GM12864 (cell line): ENCODE measurements at regions not wholly inside any gene's neighbourhood (a gene's known extent, or its start where the extent isn't known, plus 50 kb on each side); places are given as distances from the start of the nearest gene placed in this dataset.

Experiments used
- DNase-seq: peaks from one replicate; pipeline ENCODE4 v3.0.0-alpha.2; 2011; ENCODE audit warnings: low read depth
- H3K4me3 ChIP-seq: 2 replicates; pipeline ENCODE4 v1.5.1; 2011; ENCODE audit warnings: mild to moderate bottlenecking, low read depth, low read length, control low read depth
- TF ChIP-seq, protein P1 (sequence below): IDR thresholded peaks from 2 replicates; pipeline ENCODE4 v1.5.1; 2011; ENCODE audit warnings: low read depth, mild to moderate bottlenecking, moderate library complexity, low read length, control low read depth, inconsistent platforms; ENCODE audit errors: missing control alignments

DNA sequence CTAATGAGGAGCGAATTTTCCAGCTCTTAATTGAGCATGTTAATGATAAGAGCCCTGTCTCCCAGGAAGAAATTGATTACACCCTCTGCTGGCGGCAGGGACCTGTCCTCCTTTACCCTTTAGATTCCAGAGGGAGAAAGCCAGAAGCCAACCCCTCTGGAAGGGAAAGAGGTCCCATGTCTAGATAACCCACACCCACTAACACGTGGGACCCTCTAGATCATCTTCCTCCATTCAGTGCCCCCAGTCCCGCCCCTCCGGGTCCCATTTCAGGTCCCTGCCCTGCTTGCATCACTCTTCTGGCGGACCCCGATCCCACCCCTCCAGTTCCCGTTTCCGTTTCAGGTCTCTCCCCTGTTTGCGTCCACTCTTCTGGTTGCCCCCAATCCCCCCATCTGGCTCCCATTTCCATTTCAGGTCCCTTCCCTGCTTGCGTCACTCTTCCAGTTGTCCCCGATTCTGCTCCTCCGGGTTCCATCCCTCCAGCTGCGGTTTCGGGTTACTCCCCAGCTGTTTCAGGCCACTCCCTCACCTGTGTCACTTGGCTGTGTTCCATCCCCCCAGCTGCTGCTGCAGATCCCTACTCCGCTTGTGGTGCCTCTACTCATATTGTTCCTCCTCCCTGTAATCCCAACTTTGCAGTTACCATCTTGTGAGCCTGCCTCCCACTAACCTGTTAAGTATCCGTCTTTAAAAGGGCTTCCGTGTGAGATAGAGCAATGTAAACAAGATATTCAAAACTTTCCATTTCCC is 202.4 kb downstream of the SH2D4B start:
- no peak overlapping the region for H3K4me3 ChIP-seq
- TF ChIP-seq, protein P1, sequence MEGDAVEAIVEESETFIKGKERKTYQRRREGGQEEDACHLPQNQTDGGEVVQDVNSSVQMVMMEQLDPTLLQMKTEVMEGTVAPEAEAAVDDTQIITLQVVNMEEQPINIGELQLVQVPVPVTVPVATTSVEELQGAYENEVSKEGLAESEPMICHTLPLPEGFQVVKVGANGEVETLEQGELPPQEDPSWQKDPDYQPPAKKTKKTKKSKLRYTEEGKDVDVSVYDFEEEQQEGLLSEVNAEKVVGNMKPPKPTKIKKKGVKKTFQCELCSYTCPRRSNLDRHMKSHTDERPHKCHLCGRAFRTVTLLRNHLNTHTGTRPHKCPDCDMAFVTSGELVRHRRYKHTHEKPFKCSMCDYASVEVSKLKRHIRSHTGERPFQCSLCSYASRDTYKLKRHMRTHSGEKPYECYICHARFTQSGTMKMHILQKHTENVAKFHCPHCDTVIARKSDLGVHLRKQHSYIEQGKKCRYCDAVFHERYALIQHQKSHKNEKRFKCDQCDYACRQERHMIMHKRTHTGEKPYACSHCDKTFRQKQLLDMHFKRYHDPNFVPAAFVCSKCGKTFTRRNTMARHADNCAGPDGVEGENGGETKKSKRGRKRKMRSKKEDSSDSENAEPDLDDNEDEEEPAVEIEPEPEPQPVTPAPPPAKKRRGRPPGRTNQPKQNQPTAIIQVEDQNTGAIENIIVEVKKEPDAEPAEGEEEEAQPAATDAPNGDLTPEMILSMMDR, result no peak
- DNase-seq, result no peak

DNA sequence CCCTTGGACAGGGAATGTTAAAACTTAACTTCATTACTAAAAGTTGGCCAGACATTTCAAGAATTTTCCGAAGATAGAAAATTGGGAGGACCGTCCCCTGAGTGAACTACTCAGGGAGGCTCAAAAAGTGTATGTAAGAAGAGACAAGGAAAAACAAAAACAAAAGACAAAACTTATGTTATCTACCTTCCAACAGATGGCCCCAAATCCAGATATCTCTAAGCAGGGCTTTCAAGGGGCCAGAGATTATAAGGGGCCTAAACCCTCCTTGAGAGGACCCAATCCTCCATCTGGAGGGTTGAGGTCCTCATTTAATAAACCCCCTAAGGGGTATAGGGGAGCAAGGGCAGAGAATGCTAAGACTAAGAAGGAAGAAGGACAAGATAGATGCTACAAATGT is 203.6 kb downstream of the SH2D4B start:
- TF ChIP-seq, protein P1, result no peak
- H3K4me3 ChIP-seq, result no peak overlapping the region
- DNase-seq, result no peak

DNA sequence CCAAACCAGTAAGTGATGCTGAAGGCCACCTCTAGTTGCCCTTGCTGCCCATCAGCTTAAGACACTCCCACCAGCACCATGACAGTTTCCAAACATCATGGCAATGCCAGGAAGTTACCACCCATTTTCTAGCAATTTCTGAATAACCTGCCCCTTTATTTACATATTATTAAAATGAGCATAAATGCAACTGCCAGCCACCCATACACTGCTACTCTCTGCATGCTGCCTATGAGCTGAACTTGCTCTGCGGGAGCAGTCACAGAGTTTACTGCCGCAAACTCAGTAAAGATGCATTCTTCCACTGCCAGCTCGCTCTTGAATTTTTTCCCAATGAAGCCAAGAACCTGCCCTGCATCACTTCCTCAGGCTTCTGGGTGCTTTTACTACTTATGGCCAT is 212.6 kb downstream of the SH2D4B start:
- DNase-seq, result no peak
- TF ChIP-seq, protein P1, result no peak
- no peak overlapping the region for H3K4me3 ChIP-seq

DNA sequence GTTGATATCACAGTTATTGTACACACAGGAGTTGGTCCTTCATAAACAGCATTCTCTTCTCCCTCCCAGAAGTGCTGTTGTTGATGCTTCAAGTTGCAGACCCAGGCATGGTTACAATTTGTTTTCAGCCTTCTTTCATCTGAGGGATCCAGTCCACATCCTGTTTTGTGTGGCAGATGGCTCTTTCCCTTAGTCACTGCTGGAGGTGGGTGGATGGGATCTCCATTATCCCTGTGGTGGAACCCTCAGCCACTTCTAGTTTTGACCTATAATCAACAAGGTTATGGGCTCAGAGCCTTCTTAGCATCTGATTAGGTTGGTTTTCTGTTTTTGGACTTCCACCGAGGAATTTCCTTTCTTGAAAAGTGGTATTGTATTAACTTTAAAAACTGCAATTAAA is 214.2 kb downstream of the SH2D4B start:
- TF ChIP-seq, protein P1, result no peak
- no peak for DNase-seq
- no peak overlapping the region for H3K4me3 ChIP-seq

DNA sequence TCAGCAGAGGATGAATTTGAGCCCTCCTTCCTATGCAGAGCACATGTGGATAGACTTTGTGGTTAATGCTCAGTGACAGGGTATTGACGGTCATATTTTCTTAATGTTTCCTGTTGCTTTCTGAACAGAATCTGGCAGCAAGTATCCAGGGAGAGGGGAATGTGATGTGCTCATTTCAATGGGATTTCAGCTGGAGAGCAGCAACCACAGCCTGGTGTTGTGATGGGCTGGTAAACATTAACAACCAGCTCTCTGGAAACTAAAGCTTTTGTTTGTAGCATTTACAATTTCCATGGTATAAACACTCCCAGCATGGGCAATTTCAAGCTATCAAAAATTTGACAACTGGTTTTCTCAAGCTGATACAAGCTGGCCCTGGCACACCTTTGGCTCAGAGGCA is 215.9 kb downstream of the SH2D4B start:
- TF ChIP-seq, protein P1, result no peak
- no peak for DNase-seq
- no peak overlapping the region for H3K4me3 ChIP-seq

DNA sequence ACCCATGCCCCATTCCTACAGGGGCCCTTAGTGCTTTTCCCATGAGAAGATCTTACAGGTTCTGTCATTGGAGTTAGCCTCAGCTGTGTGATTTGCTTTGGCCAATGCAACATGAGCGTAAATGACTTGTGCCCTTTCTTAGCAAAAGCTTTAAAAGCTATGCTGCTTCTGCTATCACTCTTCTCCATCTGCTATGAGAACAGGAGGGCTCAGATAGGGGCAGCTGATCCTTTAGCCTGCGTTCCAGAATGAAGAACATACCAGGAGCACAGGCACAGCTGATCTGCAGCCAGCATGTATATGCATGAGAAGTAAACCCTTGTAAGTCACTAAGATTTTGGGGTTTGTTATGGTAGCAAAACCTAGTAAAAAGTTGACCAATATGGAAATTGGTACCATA is 218.2 kb downstream of the SH2D4B start:
- H3K4me3 ChIP-seq, result no peak overlapping the region
- no peak for DNase-seq
- TF ChIP-seq, protein P1, result no peak

DNA sequence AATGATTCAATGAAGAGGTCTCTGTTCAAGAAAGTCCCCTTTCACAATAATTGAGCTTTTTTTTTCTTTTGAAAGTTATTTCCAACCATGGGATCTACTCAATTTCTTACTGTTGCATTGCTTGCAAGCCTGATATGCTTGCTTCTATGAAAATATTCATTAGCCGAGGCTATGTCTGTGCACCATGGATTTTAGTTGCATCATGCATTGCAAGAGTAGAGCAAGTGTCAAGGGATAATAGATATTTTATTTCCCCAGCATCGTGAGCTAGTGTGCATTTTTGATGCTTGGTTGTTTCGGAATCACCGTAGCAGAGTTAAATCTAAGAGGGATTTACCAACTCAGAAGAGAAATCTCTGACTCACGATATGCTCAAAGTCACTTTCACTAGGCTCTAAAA is 222.0 kb downstream of the SH2D4B start:
- no peak for DNase-seq
- no peak overlapping the region for H3K4me3 ChIP-seq
- TF ChIP-seq, protein P1, result no peak
